NT2/D1 (cell line): ENCODE measurements at regions not wholly inside any gene's neighbourhood (a gene's known extent, or its start where the extent isn't known, plus 50 kb on each side); places are given as distances from the start of the nearest gene placed in this dataset.
"Not testable (repeated sequence)": the region's sequence is repeated elsewhere in the genome, so short reads cannot be mapped to it uniquely, and the experiment has no call there.

Source experiments
- DNase-seq: peaks from one replicate; pipeline ENCODE4 v3.0.0-alpha.2; 2011; ENCODE audit warnings: low read depth, low spot score
- H3K27me3 ChIP-seq: 2 replicates; pipeline ENCODE4 v1.6.0; 2011; ENCODE audit warnings: mild to moderate bottlenecking; ENCODE audit not compliant: insufficient read length, insufficient read depth
- H3K36me3 ChIP-seq: 2 replicates; pipeline ENCODE4 v1.6.1; 2011; ENCODE audit warnings: mild to moderate bottlenecking, low read length, mixed read lengths; ENCODE audit not compliant: insufficient read depth, insufficient read length
- H3K4me1 ChIP-seq: 2 replicates; pipeline ENCODE4 v1.5.1; 2011; ENCODE audit not compliant: insufficient read depth, insufficient read length
- H3K4me3 ChIP-seq: 2 replicates; pipeline ENCODE4 v1.5.1; 2011; ENCODE audit warnings: low read depth; ENCODE audit not compliant: insufficient read length
- H3K9ac ChIP-seq: 2 replicates; pipeline ENCODE4 v1.6.0; 2011; ENCODE audit warnings: low read depth; ENCODE audit not compliant: insufficient read length
- H3K9me3 ChIP-seq: 2 replicates; pipeline ENCODE4 v1.5.1; 2011; ENCODE audit warnings: mild to moderate bottlenecking, low read length; ENCODE audit not compliant: insufficient read depth
- SUZ12 ChIP-seq: IDR thresholded peaks from 2 replicates; pipeline ENCODE4 v1.6.1; 2011; ENCODE audit not compliant: insufficient read length, insufficient read depth; ENCODE audit errors: extremely low read depth
- YY1 ChIP-seq: IDR thresholded peaks from 2 replicates; pipeline ENCODE4 v1.6.1; 2011; ENCODE audit not compliant: insufficient read length, insufficient read depth
- ZNF274 ChIP-seq: IDR thresholded peaks from 2 replicates; pipeline ENCODE4 v1.6.1; 2011; ENCODE audit warnings: mild to moderate bottlenecking, low read depth, low read length

GRCh38 chr10:16234916-16235315 is 201.9 kb upstream of the PTER start:
- Histone ChIP-seq H3K27me3 (no peaks in the 10 kb centered on the region), H3K36me3 (no peaks in the 10 kb centered on the region), H3K4me1 (no peaks in the 10 kb centered on the region), H3K9ac (no peak overlapping the region), H3K4me3 (no peak overlapping the region), H3K9me3 (peaks cover 11% of the 10 kb centered on the region)
- TF ChIP-seq SUZ12 (no peak), YY1 (no peak), ZNF274 (no peak)
- no peak for DNase-seq

GRCh38 chr10:16242446-16242845 is 194.4 kb upstream of the PTER start:
- TF ChIP-seq YY1 (no peak), ZNF274 (no peak), SUZ12 (no peak)
- no peak for DNase-seq
- H3K4me3 ChIP-seq = no peak overlapping the region
- no peaks in the 10 kb centered on the region for H3K27me3 ChIP-seq
- no peaks in the 10 kb centered on the region for H3K4me1 ChIP-seq
- no peaks in the 10 kb centered on the region for H3K36me3 ChIP-seq
- H3K9ac ChIP-seq = no peak overlapping the region
- H3K9me3 ChIP-seq = peaks cover 46% of the 10 kb centered on the region

GRCh38 chr10:16242859-16243613 is 193.8 kb upstream of the PTER start:
- Histone ChIP-seq H3K4me1 (no peaks in the 10 kb centered on the region), H3K9ac (no peak overlapping the region), H3K27me3 (no peaks in the 10 kb centered on the region), H3K9me3 (peaks cover 46% of the 10 kb centered on the region), H3K36me3 (no peaks in the 10 kb centered on the region), H3K4me3 (no peak overlapping the region)
- TF ChIP-seq YY1 = no peak
- no peak for TF ChIP-seq SUZ12
- no peak for TF ChIP-seq ZNF274
- DNase-seq = peak; percentile 77

- not testable (repeated sequence) for H3K9me3 ChIP-seq
Observed at GRCh38 chr10:16250136-16250535, 186.7 kb upstream of the PTER start.

GRCh38 chr10:16256336-16256735 is 180.5 kb upstream of the PTER start:
- Histone ChIP-seq H3K4me1 (no peaks in the 10 kb centered on the region), H3K9ac (no peak overlapping the region), H3K4me3 (no peak overlapping the region), H3K9me3 (peaks cover 29% of the 10 kb centered on the region), H3K27me3 (no peaks in the 10 kb centered on the region), H3K36me3 (no peaks in the 10 kb centered on the region)
- no peak for TF ChIP-seq SUZ12
- no peak for TF ChIP-seq YY1
- TF ChIP-seq ZNF274 = no peak
- no peak for DNase-seq

More at GRCh38 chr10:16250136-16250535, 186.7 kb upstream of the PTER start:
- H3K27me3 ChIP-seq, H3K4me3 ChIP-seq, H3K9ac ChIP-seq, H3K4me1 ChIP-seq, DNase-seq, H3K36me3 ChIP-seq: not testable (repeated sequence)

GRCh38 chr10:16258291-16259040 is 178.3 kb upstream of the PTER start:
- H3K4me1 ChIP-seq = no peaks in the 10 kb centered on the region
- TF ChIP-seq SUZ12 = no peak
- no peak for TF ChIP-seq YY1
- no peak overlapping the region for H3K4me3 ChIP-seq
- H3K9me3 ChIP-seq = peaks cover 29% of the 10 kb centered on the region
- DNase-seq = no peak
- no peaks in the 10 kb centered on the region for H3K27me3 ChIP-seq
- no peaks in the 10 kb centered on the region for H3K36me3 ChIP-seq
- H3K9ac ChIP-seq = no peak overlapping the region

- H3K9me3 ChIP-seq = peaks cover 29% of the 10 kb centered on the region
- TF ChIP-seq YY1 (no peak), ZNF274 (no peak), SUZ12 (no peak)
- no peaks in the 10 kb centered on the region for H3K4me1 ChIP-seq
- no peak overlapping the region for H3K9ac ChIP-seq
- no peaks in the 10 kb centered on the region for H3K36me3 ChIP-seq
- DNase-seq = no peak
- no peaks in the 10 kb centered on the region for H3K27me3 ChIP-seq
- no peak overlapping the region for H3K4me3 ChIP-seq
Observed at GRCh38 chr10:16259726-16260125, 177.1 kb upstream of the PTER start.
